ENCODE measurements at regions not wholly inside any gene's neighbourhood (a gene's known extent, or its start where the extent isn't known, plus 50 kb on each side); places are given as distances from the start of the nearest gene placed in this dataset.
"Not testable (repeated sequence)": the region's sequence is repeated elsewhere in the genome, so short reads cannot be mapped to it uniquely, and the experiment has no call there.

DNA sequence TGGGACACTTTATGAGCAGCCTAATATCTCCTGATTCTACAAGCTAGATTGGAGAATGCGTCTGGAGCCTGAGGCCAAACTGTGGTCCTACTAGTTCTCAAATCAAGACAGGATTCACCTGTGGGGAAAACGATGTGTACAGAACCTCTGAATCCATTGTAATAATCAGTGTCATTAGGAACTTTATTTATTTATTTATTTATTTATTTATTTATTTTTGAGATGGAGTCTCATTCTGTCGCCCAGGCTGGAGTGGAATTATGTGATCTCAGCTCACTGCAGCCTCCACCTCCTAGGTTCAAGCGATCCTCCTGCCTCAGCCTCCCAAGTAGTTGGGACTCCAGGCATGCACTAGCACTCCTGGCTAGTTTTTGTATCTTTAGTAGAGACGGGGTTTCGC lies 52.6 kb upstream of the KIF26B start:
- not testable (repeated sequence) for H3K27ac ChIP-seq

DNA sequence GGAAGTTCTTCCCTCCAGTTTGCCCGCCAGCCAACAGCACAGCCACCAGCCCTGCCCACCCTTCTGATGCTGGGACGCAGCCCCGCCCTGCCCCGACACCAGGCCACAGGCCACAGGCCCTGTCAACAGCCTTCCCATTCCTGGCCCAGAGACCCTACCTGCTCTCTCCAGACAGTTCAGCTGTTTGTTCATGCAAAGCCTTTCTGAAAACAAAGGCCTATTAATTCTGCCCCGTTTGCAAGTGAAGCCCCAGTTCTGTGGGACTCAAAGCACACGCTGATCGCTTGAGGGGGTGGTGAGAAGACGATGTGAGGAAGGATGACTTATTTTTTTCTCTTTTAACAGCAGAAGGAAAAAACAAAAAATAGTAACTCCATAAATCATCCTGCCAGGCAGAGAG lies 55.4 kb upstream of the KIF26B start:
- TF ChIP-seq, protein P1, sequence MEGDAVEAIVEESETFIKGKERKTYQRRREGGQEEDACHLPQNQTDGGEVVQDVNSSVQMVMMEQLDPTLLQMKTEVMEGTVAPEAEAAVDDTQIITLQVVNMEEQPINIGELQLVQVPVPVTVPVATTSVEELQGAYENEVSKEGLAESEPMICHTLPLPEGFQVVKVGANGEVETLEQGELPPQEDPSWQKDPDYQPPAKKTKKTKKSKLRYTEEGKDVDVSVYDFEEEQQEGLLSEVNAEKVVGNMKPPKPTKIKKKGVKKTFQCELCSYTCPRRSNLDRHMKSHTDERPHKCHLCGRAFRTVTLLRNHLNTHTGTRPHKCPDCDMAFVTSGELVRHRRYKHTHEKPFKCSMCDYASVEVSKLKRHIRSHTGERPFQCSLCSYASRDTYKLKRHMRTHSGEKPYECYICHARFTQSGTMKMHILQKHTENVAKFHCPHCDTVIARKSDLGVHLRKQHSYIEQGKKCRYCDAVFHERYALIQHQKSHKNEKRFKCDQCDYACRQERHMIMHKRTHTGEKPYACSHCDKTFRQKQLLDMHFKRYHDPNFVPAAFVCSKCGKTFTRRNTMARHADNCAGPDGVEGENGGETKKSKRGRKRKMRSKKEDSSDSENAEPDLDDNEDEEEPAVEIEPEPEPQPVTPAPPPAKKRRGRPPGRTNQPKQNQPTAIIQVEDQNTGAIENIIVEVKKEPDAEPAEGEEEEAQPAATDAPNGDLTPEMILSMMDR (IDR thresholded peaks at IDR 0.05) = no peak
- no peak for TF ChIP-seq ZFX (IDR thresholded peaks at IDR 0.05; ENCODE audit: borderline replicate concordance)
- no peak overlapping the region for H3K27ac ChIP-seq

DNA sequence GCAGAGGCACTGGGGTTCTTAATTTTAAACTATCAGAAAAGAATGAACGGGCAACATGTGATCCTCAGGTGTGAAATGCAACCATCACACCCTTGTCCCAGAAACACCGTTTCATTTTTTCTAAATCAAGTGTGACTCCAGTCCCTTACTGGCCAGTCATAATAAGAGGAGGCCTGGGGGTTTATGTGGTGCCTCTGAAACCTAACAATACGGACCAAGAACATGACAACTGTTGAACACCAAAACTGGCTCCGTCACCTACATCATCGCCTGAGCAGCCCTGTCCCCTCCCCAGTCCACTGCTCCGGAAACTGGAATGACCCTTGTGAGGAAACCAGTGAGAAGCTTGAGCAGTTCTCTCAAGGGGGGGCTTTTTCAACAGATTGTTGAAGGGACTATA lies 55.9 kb upstream of the KIF26B start:
- no peak overlapping the region for H3K27ac ChIP-seq
- TF ChIP-seq ZFX (IDR thresholded peaks at IDR 0.05; ENCODE audit: borderline replicate concordance) = no peak
- TF ChIP-seq, protein P1 (IDR thresholded peaks at IDR 0.05) = no peak

DNA sequence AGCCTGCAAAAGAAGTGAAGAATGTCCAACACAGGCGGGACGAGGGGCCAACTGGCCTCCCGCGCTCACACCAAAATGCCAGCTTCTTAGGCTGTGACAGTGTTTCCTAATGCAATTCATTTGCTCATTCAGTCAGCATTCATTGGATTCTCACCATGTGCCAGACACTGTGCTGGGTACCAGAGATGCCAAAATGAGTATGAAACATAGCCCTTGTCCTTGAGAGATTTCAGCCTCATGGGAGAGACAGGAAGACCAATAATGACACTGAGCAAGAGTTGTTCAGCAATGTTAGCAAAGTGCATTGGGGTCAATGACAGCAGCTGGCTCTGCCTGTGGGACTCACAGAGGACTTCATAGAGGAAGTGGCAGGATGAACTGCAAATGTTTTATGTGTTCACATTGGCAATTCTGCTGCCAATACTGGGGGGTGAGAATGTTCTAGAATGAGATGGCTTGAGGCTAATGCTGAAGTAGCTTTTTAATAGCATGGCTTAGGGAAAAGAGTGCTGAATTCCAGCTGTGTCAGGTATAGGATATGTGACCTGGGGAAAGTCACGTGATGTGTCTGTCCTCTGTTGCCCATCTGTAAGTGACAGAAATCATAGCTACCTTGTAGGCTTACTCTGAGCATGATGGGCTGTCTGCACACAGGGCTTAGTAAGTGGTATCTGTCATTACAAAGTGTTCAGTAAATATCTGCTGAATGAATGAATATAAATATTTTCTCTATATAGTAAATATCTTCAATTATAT lies 58.3 kb upstream of the KIF26B start:
- H3K27ac ChIP-seq = no peak overlapping the region
- TF ChIP-seq, protein P1 (IDR thresholded peaks at IDR 0.05) = no peak
- TF ChIP-seq ZFX (IDR thresholded peaks at IDR 0.05; ENCODE audit: borderline replicate concordance) = no peak

DNA sequence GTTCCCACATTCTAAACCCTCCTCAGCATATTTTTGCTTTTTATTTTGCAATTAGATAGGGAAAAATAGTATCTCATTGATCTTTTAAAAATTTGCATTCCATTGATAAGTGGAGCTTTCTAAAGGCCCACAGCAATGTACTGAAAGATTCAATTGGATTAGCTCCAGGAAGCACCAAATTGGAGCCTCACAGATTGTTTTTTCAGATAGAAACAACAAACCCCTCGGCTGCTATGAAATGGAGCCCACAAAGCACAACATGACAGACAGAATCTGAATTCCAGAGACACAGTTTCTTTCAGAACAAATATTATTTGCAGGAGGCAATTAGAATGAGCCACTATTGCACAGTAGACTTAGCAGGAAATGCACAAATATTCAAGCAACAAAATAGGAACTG lies 58.9 kb upstream of the KIF26B start:
- H3K27ac ChIP-seq = no peak overlapping the region
- TF ChIP-seq, protein P1 (IDR thresholded peaks at IDR 0.05) = no peak
- no peak for TF ChIP-seq ZFX (IDR thresholded peaks at IDR 0.05; ENCODE audit: borderline replicate concordance)

DNA sequence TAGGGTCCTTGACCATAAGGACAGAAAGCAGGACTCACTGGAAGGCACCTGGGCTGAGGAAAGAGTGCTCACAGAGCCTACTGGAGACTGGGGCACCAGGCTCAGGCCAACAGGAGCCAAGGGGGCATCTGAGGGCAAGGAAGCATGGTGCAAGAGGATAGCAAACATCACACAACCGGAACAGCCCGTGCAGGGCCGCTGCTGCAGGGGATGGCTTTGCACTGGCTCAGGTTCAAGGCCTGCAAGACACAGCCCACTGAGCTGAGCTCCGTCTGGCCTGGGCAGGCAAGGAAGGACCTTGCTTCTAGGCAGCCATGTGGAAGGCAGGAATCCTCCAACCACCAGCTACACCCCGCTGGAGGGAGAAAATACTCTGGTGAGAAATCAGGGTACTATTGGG lies 59.8 kb upstream of the KIF26B start:
- H3K27ac ChIP-seq = no peak overlapping the region
- TF ChIP-seq, protein P1 (IDR thresholded peaks at IDR 0.05) = no peak
- TF ChIP-seq ZFX (IDR thresholded peaks at IDR 0.05; ENCODE audit: borderline replicate concordance) = no peak

DNA sequence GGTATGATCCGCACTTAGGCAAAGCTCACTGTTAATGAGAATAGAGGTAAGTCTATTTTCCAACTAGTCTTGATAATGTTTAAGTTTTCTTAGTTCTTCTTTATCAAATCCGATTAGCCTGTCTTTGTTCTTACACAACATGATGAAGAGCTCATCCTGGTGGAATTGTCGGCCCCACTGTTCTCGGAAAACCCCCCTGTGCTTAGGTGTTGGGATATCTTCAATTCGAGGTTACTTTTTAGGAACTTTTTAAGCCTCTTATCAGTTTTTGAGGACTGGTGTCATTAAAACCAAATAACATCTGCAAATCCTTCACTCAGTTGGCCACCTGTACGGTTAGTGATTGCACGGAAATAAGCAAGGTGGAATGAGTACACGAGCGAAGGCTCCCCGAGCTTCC lies 60.7 kb upstream of the KIF26B start:
- no peak overlapping the region for H3K27ac ChIP-seq
- TF ChIP-seq, protein P1 (IDR thresholded peaks at IDR 0.05) = no peak
- TF ChIP-seq ZFX (IDR thresholded peaks at IDR 0.05; ENCODE audit: borderline replicate concordance) = no peak

DNA sequence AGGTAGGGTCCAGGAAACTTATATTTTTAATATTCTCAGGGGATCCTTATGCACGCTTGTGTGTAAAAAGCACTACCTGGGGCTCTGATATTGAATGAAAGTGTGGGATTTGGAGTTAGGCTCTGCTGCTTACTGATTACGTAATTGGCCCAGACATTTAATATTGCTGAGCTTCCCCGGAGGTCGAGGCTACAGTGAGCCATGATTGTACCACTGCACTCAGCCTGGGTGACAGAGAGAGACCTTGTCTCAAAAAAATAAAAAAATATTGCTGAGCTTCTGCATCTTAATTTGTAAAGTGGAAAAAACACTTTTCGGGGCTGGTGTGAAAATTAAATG lies 62.2 kb upstream of the KIF26B start:
- H3K27ac ChIP-seq = no peak overlapping the region
- TF ChIP-seq, protein P1 (IDR thresholded peaks at IDR 0.05) = no peak
- TF ChIP-seq ZFX (IDR thresholded peaks at IDR 0.05; ENCODE audit: borderline replicate concordance) = no peak
